GM19397 (cell line): ENCODE measurements at regions not wholly inside any gene's neighbourhood (a gene's known extent, or its start where the extent isn't known, plus 50 kb on each side); places are given as distances from the start of the nearest gene placed in this dataset.
"Not testable (repeated sequence)": the region's sequence is repeated elsewhere in the genome, so short reads cannot be mapped to it uniquely, and the experiment has no call there.

Source experiments
- ATAC-seq: cut with Tn5 transposase; IDR thresholded peaks from one replicate; pipeline ENCODE4 v1.9.1; 2021; ENCODE audit warnings: mild to moderate bottlenecking, moderate library complexity; ENCODE audit not compliant: unreplicated experiment

DNA sequence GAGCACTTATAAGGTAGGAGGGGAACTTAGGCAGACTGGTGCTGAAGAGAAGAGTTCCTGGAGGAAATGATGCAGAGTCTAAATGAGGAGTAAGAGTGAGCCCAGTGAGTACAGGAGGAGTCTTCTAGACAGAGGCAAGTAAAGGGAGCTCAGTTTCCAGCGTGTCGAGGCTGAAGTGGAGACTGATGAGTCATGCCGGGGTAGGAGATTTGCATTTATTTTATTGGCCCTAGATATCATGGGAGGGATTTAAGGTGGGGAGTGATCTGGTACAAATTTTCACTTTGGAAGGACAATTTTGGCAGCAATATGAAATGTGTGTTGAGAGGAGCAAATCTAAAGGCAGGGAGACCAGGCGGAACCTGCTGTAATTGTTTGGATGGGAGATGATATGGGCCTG, 157.5 kb downstream of the TTC8 start:
- ATAC-seq, result no peak

- ATAC-seq, result no peak
Measured at GRCh38 chr14:88983755-88984154, 159.3 kb downstream of the TTC8 start.

DNA sequence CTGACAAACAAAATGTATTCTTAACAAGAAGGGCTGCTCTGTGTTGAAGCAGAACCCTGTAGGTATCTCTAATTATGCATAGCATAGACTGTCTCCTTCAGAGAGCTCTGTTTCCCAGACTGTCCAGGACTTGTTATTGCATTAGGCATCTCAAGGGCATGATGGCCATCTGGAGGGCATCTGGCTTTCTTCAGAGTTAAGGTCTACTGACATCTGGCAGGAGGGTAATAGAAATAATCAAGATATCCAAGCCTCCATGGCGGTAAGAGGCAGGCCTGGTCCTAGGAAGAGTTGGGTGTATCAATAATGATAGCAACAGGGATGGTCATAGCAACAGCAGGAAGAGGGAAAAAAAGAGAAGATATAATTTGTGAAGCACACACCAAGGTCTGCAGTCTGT, 161.2 kb downstream of the TTC8 start:
- no peak for ATAC-seq

GRCh38 chr14:88986146-88986841, 161.8 kb downstream of the TTC8 start:
- no peak for ATAC-seq

GRCh38 chr14:88986908-88987307, 162.5 kb downstream of the TTC8 start:
- not testable (repeated sequence) for ATAC-seq

DNA sequence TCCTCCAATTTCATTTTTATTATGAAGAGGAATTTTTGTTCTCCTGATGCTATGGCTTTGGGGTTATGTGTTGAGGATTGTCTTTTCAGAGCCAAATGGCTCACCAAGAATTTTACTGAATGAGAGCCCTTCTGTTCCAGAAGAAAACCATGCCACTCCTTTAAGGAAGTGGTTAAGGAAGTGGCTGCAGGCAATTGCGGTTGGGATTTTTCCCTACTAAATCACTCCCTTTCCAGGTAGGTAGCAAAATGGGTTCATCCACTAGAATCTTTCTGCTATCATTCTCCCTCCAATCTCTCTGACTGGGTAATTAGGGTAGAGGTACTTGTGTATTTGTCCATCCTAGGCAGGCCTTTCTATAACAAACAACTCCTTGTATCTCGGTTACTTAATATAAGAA, 163.1 kb downstream of the TTC8 start:
- no peak for ATAC-seq

DNA sequence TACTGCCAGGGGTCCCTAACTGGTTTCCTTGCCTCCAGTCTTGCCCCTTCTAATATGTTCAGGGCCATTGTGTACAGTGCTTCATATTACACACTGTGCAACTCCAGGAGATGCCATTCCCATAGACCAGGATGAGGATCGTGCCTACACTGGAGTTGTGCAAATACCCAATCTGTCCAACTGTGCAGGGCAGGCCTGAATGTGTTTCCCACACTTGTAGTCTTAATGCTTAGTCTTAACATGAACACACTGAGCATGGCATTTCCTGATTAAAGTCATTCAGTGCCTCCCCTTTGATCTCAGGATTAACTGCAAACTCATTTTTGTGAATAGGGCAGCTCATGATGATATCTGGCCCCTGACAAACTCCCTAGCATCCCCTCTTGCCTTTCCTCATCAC, 165.5 kb downstream of the TTC8 start:
- ATAC-seq, result no peak

DNA sequence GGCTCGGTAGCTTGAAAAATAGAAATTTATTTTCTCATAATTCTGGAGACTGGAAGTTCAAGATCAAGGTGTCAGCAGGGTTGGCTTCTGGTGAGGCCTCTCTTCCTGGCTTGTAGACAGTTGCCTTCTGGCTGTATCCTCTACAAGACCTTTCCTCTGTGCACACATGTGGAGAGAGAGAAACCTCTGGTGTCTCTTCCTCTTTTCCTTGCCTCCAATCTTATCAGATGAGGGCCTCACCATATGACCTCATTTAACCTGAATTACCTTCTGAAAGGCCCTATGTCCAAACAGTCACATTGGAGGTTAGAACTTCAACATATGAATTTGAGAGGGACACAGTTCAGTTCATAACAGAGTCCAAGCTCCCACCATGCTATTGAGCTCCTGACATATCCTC, 166.4 kb downstream of the TTC8 start:
- ATAC-seq, result no peak

DNA sequence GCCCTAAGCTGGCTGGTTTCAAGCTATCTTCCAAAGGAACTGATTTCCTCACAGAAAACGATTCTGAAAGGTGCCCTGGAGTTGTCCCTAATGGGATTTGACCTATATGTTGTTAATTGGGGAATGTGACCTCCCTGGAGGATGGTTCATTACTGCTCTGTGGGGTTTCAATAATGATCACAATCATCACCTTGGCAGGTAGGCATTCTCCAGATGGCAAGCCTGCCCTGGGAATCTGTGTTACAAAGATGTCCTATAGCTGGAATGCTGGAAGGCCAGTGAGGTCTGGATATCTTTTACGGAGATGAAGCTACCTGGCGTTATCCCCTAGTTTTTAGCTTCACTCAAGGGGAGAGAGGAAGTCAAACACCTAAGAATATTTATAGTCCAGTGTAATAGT, 167.6 kb downstream of the TTC8 start:
- no peak for ATAC-seq

- ATAC-seq, result no peak
Measured at GRCh38 chr14:88993946-88994345, 169.5 kb downstream of the TTC8 start.

DNA sequence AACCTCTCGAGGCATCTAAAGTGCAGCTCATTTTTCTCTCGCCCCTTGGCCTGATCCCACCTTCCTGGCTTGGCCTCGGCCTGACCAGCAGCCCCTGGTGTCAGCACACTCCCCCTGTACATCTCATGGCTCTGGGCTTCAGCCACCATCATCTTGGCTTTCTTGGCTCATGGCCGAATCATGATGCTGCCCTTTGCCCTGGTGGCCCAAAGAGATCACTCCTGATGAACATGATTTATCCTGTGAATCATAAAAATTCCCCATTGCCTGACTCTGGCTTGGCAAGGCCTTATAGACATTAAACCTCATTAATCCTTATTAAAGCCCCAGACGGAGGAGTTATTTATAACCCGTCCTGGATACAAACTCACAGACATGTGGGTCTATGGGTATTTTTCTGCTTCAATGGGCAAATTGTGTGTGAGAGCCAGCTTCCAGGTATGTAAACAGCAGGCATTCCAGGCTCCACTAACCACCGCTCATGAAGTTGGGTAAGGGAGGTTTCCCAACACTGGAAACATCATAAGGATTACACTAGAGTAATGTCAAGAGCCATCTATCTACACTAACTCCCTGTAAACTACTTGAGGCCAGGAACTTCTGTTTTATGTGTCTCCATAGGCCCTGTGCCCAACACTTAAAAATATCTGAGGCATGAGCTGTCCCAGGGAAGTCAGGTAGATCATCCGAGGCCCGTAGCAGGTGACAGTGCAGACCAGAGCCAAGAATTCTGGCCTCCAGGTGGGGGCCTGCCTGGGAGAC, 171.2 kb downstream of the TTC8 start:
- ATAC-seq, result no peak

- no peak for ATAC-seq
Measured at GRCh38 chr14:88998027-88998426, 173.6 kb downstream of the TTC8 start.

GRCh38 chr14:88999137-88999536, 174.7 kb downstream of the TTC8 start:
- no peak for ATAC-seq

GRCh38 chr14:89000007-89000942, 175.8 kb downstream of the TTC8 start:
- no peak for ATAC-seq

- no peak for ATAC-seq
Measured at GRCh38 chr14:89004166-89004565, 179.7 kb downstream of the TTC8 start.

DNA sequence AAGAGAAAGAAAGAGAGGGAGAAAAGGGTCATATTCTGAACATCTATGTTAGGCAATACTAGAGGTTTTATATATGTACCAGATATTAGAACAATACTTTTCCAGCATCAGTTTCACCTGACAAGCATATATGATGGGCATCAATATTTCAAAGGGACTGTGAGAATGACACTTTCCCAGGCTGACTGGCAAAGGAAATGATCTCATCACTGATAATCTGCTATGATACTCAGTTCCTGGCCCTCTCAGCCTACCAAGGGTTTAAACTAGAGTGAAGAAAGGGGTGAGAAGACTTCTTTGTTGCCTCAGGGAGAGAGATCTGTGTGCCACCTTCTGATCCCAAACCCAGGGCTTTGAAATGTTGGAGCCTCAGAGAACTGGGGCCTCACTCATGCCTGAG, 183.5 kb downstream of the TTC8 start:
- ATAC-seq, result no peak

- no peak for ATAC-seq
Measured at GRCh38 chr14:89011355-89012281, 187.2 kb downstream of the TTC8 start.

DNA sequence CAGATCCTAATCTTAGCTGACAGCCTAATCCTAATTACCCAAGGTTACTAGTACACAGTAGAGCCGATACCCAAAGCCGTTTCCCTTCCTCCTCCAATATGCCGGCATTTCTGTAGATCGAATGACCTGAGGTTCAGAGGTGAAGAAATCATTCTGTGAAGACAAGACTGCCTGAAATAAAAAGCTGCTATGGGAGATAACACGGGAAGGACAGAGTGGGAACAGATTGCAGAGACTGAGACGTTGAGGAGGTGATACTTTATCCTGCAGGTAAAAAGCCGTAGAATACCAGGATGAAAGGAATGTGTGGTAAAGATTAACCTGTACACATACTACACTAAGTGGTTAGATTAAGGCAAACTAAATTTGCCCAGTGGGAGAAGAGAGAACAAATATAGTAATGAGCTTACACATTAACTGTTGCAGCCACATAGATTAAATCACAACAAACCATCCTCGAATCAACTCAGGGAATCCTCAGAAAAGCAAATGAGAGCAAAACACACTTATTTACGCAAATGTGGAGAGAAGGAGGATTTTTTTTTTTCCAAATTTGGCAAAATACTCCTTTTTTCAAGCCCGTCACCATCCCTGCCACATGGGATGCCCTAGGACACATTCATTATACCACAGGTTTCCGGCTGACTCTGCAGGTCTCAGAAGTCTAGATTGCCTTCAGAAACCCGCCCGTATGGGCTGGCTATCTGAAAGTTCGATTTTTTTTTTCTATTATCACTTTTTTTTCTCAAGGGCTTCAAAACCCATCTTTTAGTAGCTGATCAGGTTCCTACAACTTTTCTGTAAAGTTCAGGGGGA, 188.0 kb downstream of the TTC8 start:
- ATAC-seq, result no peak

- no peak for ATAC-seq
Measured at GRCh38 chr14:89013098-89013504, 188.7 kb downstream of the TTC8 start.
